ENCODE measurements at regions not wholly inside any gene's neighbourhood (a gene's known extent, or its start where the extent isn't known, plus 50 kb on each side); places are given as distances from the start of the nearest gene placed in this dataset.
"Not testable (repeated sequence)": the region's sequence is repeated elsewhere in the genome, so short reads cannot be mapped to it uniquely, and the experiment has no call there.

- Mint-ChIP-seq H3K9me3 (peaks cover 22% of the 10 kb centered on the region), H3K4me1 (no peaks in the 10 kb centered on the region)
These were observed 138.7 kb downstream of the VSIG4 start for GRCh38 chrX:65900850-65901844.

GRCh38 chrX:65894133-65894532 is 145.7 kb downstream of the VSIG4 start:
- no peak for DNase-seq (ENCODE audit: low spot score in 2 of 2, unreplicated experiment in 2 of 2)
- Mint-ChIP-seq H3K27me3 (ENCODE audit: low read depth) (no peaks in the 10 kb centered on the region), H3K4me3 (no peak overlapping the region), H3K27ac (no peak overlapping the region), H3K36me3 (no peaks in the 10 kb centered on the region), H3K9me3 (peaks cover 35% of the 10 kb centered on the region), H3K4me1 (no peaks in the 10 kb centered on the region)
- TF ChIP-seq CTCF (IDR thresholded peaks at IDR 0.05; ENCODE audit: unreplicated experiment) = no peak

More at GRCh38 chrX:65900850-65901844, 138.7 kb downstream of the VSIG4 start:
- no peak for TF ChIP-seq CTCF (IDR thresholded peaks at IDR 0.05; ENCODE audit: unreplicated experiment)
- DNase-seq (ENCODE audit: low spot score in 2 of 2, unreplicated experiment in 2 of 2) = no peak
- H3K36me3 Mint-ChIP-seq = no peaks in the 10 kb centered on the region
- H3K27me3 Mint-ChIP-seq (ENCODE audit: low read depth) = no peaks in the 10 kb centered on the region
- H3K4me3 Mint-ChIP-seq = no peak overlapping the region
- H3K27ac Mint-ChIP-seq = no peak overlapping the region

- H3K4me3 Mint-ChIP-seq; H3K36me3 Mint-ChIP-seq; H3K27ac Mint-ChIP-seq; H3K4me1 Mint-ChIP-seq; DNase-seq (ENCODE audit: low spot score in 2 of 2, unreplicated experiment in 2 of 2); H3K27me3 Mint-ChIP-seq (ENCODE audit: low read depth): not testable (repeated sequence)
- H3K9me3 Mint-ChIP-seq = peaks cover 35% of the 10 kb centered on the region
These were observed 148.1 kb downstream of the VSIG4 start for GRCh38 chrX:65891817-65892216.

GRCh38 chrX:65888150-65888549 is 151.7 kb downstream of the VSIG4 start:
- H3K4me1 Mint-ChIP-seq; H3K27me3 Mint-ChIP-seq (ENCODE audit: low read depth); H3K4me3 Mint-ChIP-seq; H3K27ac Mint-ChIP-seq; H3K36me3 Mint-ChIP-seq; DNase-seq (ENCODE audit: low spot score in 2 of 2, unreplicated experiment in 2 of 2): not testable (repeated sequence)
- peaks cover 32% of the 10 kb centered on the region for H3K9me3 Mint-ChIP-seq

- H3K27ac Mint-ChIP-seq = no peak overlapping the region
- H3K9me3 Mint-ChIP-seq = peaks cover 31% of the 10 kb centered on the region
- H3K27me3 Mint-ChIP-seq (ENCODE audit: low read depth) = no peaks in the 10 kb centered on the region
- H3K36me3 Mint-ChIP-seq = no peaks in the 10 kb centered on the region
- DNase-seq (ENCODE audit: low spot score in 2 of 2, unreplicated experiment in 2 of 2) = no peak
- no peak for TF ChIP-seq CTCF (IDR thresholded peaks at IDR 0.05; ENCODE audit: unreplicated experiment)
- no peaks in the 10 kb centered on the region for H3K4me1 Mint-ChIP-seq
- H3K4me3 Mint-ChIP-seq = no peak overlapping the region
These were observed 156.3 kb downstream of the VSIG4 start for GRCh38 chrX:65883556-65883955.

GRCh38 chrX:65879977-65880799 is 159.7 kb downstream of the VSIG4 start:
- no peaks in the 10 kb centered on the region for H3K36me3 Mint-ChIP-seq
- H3K27ac Mint-ChIP-seq = no peak overlapping the region
- TF ChIP-seq CTCF (IDR thresholded peaks at IDR 0.05; ENCODE audit: unreplicated experiment) = no peak
- H3K27me3 Mint-ChIP-seq (ENCODE audit: low read depth) = no peaks in the 10 kb centered on the region
- no peak for DNase-seq (ENCODE audit: low spot score in 2 of 2, unreplicated experiment in 2 of 2)
- H3K9me3 Mint-ChIP-seq = peaks cover 35% of the 10 kb centered on the region
- no peaks in the 10 kb centered on the region for H3K4me1 Mint-ChIP-seq
- H3K4me3 Mint-ChIP-seq = no peak overlapping the region

Measured in mesothelial cell of epicardium (in vitro differentiated cells).